ENCODE measurements at regions not wholly inside any gene's neighbourhood (a gene's known extent, or its start where the extent isn't known, plus 50 kb on each side); places are given as distances from the start of the nearest gene placed in this dataset.

GRCh38 chr7:142597547-142597946, 151.7 kb upstream of the PRSS1 start:
- TF ChIP-seq, protein P1, sequence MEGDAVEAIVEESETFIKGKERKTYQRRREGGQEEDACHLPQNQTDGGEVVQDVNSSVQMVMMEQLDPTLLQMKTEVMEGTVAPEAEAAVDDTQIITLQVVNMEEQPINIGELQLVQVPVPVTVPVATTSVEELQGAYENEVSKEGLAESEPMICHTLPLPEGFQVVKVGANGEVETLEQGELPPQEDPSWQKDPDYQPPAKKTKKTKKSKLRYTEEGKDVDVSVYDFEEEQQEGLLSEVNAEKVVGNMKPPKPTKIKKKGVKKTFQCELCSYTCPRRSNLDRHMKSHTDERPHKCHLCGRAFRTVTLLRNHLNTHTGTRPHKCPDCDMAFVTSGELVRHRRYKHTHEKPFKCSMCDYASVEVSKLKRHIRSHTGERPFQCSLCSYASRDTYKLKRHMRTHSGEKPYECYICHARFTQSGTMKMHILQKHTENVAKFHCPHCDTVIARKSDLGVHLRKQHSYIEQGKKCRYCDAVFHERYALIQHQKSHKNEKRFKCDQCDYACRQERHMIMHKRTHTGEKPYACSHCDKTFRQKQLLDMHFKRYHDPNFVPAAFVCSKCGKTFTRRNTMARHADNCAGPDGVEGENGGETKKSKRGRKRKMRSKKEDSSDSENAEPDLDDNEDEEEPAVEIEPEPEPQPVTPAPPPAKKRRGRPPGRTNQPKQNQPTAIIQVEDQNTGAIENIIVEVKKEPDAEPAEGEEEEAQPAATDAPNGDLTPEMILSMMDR (IDR thresholded peaks at IDR 0.05), result no peak
- no peak for TF ChIP-seq POLR2A (IDR thresholded peaks at IDR 0.05)
